GM12878 (cell line): ENCODE measurements at regions not wholly inside any gene's neighbourhood (a gene's known extent, or its start where the extent isn't known, plus 50 kb on each side); places are given as distances from the start of the nearest gene placed in this dataset.

Experiments
- TF ChIP-seq, protein P1 (sequence below): IDR thresholded peaks from 2 replicates; pipeline ENCODE4 v1.6.1; 2012; ENCODE audit warnings: low read depth, low read length, improper control_type of control experiment
- TF ChIP-seq, protein P2 (sequence below), 3 experiments: IDR thresholded peaks in 2 of 3; conservative IDR thresholded peaks in 1 of 3; 2 replicates each; pipeline ENCODE4 v1.5.1; 2011; ENCODE audit warnings: low read depth in 3 of 3, low read length in 3 of 3, mild to moderate bottlenecking in 3 of 3, control low read depth in 2 of 3, moderate library complexity in 2 of 3, inconsistent platforms in 1 of 3, mixed read lengths in 1 of 3; ENCODE audit not compliant: control insufficient read depth in 2 of 3, insufficient read depth in 1 of 3; ENCODE audit errors: extremely low read depth in 1 of 3

DNA sequence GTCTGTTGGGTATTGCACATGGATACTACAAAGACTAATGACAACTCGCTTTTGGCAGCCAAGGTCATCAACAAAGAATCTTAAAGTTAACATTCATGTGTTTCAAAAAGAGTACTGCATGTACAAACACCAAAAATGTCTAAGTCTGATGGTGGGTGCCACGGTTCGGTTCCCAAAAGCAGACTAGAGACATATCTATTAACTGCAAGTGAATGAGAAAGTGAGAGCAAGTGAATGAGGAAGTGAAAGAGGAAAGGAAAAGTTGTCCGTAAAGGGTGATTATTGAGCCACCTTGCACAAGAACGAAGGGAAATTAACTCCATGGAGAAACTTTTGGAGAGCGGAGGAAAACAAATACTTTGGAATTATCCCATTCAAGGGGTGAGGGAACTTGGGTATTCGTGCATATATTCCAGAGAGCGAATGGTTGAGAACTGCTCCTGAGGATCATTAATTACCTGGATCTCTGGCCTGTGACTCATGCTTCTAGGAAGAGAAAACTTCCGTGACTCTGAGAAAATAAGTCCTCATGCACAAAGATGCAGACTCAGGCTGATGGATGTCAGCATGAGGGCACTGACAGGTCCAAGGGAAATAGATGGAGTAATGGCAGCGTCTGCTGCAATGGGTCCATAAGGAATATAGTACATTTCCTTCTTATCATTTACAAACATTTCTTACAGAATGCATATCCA lies 336.5 kb upstream of the TGFBR2 start:
- TF ChIP-seq, protein P1, sequence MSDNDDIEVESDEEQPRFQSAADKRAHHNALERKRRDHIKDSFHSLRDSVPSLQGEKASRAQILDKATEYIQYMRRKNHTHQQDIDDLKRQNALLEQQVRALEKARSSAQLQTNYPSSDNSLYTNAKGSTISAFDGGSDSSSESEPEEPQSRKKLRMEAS = no peak
- TF ChIP-seq, protein P2, sequence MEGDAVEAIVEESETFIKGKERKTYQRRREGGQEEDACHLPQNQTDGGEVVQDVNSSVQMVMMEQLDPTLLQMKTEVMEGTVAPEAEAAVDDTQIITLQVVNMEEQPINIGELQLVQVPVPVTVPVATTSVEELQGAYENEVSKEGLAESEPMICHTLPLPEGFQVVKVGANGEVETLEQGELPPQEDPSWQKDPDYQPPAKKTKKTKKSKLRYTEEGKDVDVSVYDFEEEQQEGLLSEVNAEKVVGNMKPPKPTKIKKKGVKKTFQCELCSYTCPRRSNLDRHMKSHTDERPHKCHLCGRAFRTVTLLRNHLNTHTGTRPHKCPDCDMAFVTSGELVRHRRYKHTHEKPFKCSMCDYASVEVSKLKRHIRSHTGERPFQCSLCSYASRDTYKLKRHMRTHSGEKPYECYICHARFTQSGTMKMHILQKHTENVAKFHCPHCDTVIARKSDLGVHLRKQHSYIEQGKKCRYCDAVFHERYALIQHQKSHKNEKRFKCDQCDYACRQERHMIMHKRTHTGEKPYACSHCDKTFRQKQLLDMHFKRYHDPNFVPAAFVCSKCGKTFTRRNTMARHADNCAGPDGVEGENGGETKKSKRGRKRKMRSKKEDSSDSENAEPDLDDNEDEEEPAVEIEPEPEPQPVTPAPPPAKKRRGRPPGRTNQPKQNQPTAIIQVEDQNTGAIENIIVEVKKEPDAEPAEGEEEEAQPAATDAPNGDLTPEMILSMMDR (IDR thresholded peaks at IDR 0.05 in 2 of 3, conservative IDR thresholded peaks at IDR 0.05 in 1 of 3; ENCODE audit: control insufficient read depth in 2 of 3, extremely low read depth in 1 of 3, insufficient read depth in 1 of 3, low read depth in 3 of 3, low read length in 3 of 3) = no peak
